ENCODE measurements at regions not wholly inside any gene's neighbourhood (a gene's known extent, or its start where the extent isn't known, plus 50 kb on each side); places are given as distances from the start of the nearest gene placed in this dataset.

- TF ChIP-seq RAD21 (IDR thresholded peaks at IDR 0.05 in 1 of 2, conservative IDR thresholded peaks at IDR 0.05 in 1 of 2; ENCODE audit: low read depth in 2 of 2, low read length in 2 of 2): no peak
- TF ChIP-seq EZH2 (IDR thresholded peaks at IDR 0.05; ENCODE audit: low read depth, low read length, severe bottlenecking): no peak
- TF ChIP-seq ZNF274 (IDR thresholded peaks at IDR 0.05; ENCODE audit: borderline replicate concordance, extremely low read depth, low read length): no peak
- no peak for TF ChIP-seq HDAC2 (IDR thresholded peaks at IDR 0.05; ENCODE audit: borderline replicate concordance in 1 of 2, low read depth in 2 of 2, low read length in 2 of 2)
- no peak for TF ChIP-seq KDM4A (IDR thresholded peaks at IDR 0.05; ENCODE audit: low read depth, low read length, severe bottlenecking)
These were observed 639.2 kb downstream of the MAFB start (continued) for GRCh38 chr20:40049854-40050253.
